NCI-H510A treated with DMSO at 0.1 percent for 48 hours (cell line): ENCODE measurements at regions not wholly inside any gene's neighbourhood (a gene's known extent, or its start where the extent isn't known, plus 50 kb on each side); places are given as distances from the start of the nearest gene placed in this dataset.

ENCODE experiments used
- DNase-seq: peaks from one replicate; lab custom pipeline; 2025; lab: John Stamatoyannopoulos, UW

- DNase-seq = no peak
Observed at GRCh38 chr11:134478176-134478575, 66.1 kb upstream of the B3GAT1 start.

- DNase-seq = no peak
Observed at GRCh38 chr11:134477486-134477885, 65.4 kb upstream of the B3GAT1 start.

- DNase-seq = no peak
Observed at GRCh38 chr11:134476435-134477021, 64.5 kb upstream of the B3GAT1 start.

GRCh38 chr11:134475951-134476350 lies 63.9 kb upstream of the B3GAT1 start:
- no peak for DNase-seq

GRCh38 chr11:134474942-134475341 lies 62.9 kb upstream of the B3GAT1 start:
- no peak for DNase-seq

- DNase-seq = no peak
Observed at GRCh38 chr11:134474070-134474860, 62.2 kb upstream of the B3GAT1 start.

GRCh38 chr11:134471716-134472455 lies 59.8 kb upstream of the B3GAT1 start:
- DNase-seq = no peak

- no peak for DNase-seq
Observed at GRCh38 chr11:134471087-134471715, 59.2 kb upstream of the B3GAT1 start.

- no peak for DNase-seq
Observed at GRCh38 chr11:134470238-134470637, 58.2 kb upstream of the B3GAT1 start.

GRCh38 chr11:134469627-134470026 lies 57.6 kb upstream of the B3GAT1 start:
- DNase-seq = no peak

GRCh38 chr11:134468796-134469195 lies 56.8 kb upstream of the B3GAT1 start:
- no peak for DNase-seq

- DNase-seq = no peak
Observed at GRCh38 chr11:134468081-134468668, 56.1 kb upstream of the B3GAT1 start.

- no peak for DNase-seq
Observed at GRCh38 chr11:134466610-134467567, 54.8 kb upstream of the B3GAT1 start.

- no peak for DNase-seq
Observed at GRCh38 chr11:134466156-134466555, 54.1 kb upstream of the B3GAT1 start.

- no peak for DNase-seq
Observed at GRCh38 chr11:134464981-134465730, 53.1 kb upstream of the B3GAT1 start.

GRCh38 chr11:134464196-134464595 lies 52.2 kb upstream of the B3GAT1 start:
- no peak for DNase-seq

- DNase-seq = no peak
Observed at GRCh38 chr11:134463716-134464115, 51.7 kb upstream of the B3GAT1 start.
